HG03439 (cell line): ENCODE measurements at regions not wholly inside any gene's neighbourhood (a gene's known extent, or its start where the extent isn't known, plus 50 kb on each side); places are given as distances from the start of the nearest gene placed in this dataset.

Experiments used
- ATAC-seq: cut with Tn5 transposase; IDR thresholded peaks from one replicate; pipeline ENCODE4 v1.9.1; 2021; ENCODE audit warnings: mild to moderate bottlenecking, moderate library complexity; ENCODE audit not compliant: unreplicated experiment

DNA sequence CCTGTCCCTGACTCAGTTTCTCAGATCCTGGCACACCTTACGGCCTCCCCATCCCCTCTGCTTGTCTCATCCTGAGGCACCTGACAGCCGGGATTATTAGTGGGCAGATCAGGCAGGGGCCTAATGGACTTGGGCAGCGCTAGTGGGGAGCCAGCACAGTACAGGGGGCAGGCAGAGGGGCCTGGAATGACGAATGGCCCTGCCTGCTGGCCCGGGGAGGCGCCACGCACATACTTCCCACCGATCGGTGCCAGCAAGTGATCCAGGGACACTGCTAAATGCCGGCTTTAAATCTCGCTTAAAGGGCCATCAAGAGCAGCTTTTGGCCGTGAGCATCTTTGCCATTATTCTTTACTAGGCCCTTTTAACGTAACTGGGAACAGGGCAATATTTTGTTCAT lies 188.4 kb downstream of the DHX35 start:
- ATAC-seq = no peak

DNA sequence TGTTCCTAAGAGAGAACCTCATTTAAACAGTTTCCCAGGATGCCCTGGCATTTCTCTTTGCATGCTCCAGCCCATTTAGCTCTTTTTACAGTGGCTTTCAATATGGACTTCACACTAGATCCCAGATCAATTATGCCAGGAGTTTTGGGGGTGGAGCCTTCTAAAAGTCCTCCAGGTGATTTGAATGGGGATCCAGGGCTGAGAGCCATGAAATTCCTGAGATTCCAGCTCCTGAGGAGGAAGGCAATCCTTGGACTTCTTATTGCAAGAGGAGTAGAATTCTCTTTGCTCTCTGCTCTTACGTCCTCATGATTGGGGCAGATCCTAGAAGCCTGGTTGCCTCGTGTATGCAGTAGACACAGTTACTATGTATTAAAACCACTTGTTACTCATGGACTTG lies 184.2 kb downstream of the DHX35 start:
- no peak for ATAC-seq

DNA sequence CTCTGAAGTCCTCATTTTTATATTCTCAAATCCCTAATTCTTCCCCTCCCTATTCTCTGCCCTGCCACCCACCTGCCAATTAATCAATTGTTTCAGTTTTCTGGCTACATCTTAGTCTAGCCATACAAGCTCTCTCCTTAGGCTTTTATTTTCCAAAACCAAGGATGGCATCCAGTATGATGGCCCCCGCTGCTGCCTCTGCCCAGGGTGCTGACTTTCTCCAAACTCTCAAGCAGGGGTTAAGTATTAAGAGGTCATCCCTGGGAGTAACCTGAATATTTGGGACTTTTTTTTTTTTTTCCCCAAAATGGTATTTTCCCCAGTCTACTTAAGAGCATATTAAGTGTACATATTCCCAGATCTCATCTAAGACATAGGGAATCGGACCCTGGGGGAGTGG lies 183.8 kb downstream of the DHX35 start:
- ATAC-seq = no peak

DNA sequence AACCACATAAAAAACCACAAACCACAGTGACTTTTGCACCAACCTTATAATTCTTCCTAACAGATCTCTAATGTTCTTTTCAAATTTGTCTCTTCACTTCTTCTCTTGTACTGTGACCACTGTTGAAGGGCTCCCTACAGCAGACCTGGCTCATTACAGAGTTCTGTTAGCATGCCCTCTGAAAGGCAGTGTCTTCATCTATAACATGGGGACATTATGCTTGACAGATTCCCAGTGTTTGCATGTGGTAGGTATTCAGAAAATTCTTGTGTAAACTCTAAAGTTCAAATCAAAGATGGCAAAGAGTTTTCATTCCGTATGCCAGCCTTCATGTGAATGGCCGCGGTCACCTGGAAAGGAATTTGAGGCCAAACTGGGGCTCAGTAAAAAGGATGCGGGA lies 182.6 kb downstream of the DHX35 start:
- ATAC-seq = no peak

DNA sequence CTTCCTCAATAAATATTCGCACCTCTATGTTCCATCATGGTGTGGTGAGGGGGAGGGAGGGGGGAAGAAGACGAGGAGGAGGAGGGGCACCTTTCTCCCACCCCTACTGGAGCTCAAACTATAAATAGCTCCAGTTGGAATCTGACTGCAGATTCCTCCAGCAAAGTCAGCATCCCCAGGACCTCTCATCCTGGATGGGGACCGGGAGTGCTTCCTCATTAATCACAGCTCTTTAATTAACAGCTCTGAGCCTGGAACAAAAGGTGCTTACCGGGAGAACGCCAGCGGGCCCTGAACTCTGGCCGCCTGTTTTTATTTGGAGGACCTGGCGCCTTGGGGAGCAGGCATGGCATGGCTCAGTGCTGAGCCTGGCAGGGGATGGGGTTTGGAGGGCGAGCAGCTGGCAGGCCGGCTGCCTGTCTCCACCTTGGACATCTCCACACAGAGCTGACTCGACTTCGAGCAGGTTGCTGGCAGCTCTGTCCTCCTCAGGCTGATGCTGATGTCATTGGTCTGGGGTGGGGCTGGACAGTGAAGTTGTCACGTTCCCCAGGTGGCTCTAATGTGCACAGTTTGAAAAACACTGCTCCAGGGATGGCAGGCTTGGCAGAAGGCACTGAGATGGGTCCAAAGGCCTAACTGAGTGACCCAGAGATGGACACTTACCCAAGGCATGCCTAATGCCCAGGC lies 180.4 kb downstream of the DHX35 start:
- ATAC-seq = no peak

DNA sequence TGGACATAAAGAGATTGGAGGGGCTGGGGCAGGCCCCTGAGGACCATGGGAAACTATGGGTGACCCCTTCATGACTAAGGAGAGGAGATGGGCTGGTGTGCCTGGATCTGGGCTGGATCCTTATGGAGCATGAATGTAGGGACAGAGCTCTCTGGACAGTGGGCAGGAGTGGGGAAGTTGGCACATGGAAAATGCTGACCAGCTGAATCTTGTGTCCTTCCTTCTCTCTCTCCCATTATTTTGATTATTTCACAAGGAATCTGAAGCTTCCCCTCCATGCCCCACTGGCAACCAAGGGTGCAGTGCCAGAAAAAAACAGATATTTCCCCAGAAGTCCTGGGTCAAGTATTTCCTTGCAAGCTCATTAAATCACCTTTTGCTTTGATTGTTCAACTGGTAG lies 175.2 kb downstream of the DHX35 start:
- ATAC-seq = no peak

DNA sequence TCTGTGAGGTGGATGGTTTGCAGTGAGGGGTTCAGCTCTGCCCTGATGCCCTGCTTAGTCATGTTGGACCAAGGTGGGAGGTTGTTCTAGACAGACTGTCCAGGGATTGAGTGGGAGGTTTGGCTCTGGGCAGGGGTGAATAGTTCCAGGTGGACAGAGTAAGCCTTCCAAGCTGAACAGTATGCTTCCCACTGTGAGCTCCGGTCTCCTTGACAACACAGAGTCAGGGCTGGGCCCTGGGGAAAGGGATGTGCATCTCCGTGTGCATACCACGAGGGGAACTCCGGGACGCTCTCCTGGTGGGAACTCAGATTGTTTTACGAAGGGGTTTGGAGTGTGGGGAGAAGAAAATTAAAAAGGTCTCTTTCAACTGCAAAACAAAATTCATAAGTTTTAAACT lies 174.7 kb downstream of the DHX35 start:
- no peak for ATAC-seq

DNA sequence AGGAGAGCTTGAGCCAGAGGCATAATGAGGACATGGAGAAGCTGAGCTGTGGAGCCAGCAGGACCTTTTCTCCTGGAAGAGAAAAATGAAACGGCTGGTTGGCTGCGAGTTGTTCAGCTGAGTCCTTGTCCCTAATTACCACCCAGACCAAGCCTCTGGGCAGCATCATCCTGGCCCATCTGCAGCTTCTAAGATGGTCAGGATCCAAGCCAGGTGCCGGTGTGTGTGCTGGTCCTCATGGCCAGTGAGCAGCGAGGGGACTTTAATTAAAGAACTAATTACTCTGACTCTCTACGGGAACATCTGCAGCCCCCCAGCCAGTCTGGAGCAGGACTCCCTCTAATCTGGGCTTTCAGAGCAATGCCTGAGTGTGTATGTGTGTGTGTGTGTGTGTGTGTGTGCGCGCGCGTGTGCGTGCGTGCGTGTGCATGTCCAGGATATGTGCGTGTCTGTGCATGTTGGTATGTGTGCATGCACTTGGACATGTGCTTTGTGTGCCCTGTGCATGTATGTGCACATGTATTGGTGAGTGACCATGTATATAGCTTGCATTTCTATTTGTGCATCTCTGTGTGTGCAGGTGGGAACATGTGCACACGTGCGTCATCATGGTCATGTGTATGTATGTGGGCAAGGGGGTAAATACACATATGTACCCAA lies 173.9 kb downstream of the DHX35 start:
- ATAC-seq = no peak

DNA sequence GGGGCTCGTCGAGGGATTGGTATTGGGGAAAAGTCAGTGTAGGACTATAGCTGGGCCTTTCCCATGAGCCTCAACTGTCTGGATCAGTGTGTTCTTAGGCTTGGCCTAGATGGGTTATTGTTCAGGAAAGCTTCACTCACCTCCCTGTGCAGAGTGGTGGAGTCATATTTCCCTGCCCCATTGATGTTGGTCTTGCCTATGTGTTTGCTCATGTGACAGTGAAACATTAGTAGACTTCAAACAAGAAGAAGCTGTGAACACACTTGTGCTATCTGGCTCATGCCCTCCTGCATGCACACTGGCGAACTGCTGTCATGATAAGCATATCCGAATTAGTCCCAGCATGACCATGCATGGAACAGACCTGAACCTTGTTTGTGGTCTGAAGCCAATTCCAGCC lies 171.1 kb downstream of the DHX35 start:
- no peak for ATAC-seq

DNA sequence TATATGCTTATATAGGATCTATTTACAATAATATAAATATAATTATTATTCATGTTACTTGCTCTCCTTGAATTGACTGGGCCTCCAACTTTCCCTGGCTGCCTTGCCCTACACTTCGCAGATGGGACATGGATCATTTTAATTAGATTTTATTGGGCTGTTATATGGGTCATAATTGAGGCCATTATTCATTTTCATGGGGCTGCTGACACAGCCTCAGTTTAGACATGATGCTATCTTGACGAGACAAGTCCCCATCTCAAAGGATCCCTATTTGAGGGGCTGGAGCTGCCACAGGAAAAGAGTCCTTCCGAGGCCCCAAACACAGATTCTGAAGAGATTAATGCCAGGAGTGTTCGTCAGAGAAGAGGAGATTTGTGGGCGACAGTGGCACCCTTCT lies 170.4 kb downstream of the DHX35 start:
- no peak for ATAC-seq

DNA sequence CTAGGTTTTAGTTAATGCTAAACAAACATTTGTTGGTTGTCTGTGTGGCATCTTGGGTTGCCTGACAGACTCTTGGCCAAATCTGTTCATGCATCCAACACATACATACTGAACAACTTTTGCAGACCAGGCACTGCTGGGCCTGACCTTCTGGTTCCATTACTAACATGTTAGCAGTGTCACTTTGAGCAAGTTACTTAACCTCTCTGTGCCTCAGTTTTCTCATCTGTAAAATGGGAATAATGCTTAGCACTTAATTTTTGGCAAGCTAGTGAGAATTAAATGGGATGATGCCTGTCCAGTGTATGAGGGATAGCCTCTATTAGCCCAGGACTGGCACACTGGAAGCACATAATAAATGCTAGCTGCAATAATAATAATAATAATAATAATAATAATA lies 169.9 kb downstream of the DHX35 start:
- ATAC-seq = no peak

DNA sequence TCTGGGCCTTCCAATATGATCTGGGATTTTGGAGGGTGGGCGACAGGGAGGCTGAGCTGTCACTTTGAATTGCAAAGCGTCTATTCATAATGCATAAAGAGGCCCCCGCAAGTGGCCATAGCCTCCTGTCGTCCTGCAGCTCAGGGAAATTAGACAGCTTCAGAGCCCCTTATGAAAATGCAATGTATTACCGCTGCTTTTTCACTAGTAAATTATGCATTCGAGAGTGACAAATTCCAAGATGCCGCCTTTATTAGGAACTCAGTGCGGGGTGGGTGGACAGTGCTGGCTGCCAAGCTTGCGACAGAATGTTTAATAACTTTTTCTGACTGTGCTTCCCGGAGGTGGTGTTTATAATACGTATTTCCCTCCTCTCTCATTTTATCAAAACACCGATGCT lies 168.5 kb downstream of the DHX35 start:
- ATAC-seq = no peak

DNA sequence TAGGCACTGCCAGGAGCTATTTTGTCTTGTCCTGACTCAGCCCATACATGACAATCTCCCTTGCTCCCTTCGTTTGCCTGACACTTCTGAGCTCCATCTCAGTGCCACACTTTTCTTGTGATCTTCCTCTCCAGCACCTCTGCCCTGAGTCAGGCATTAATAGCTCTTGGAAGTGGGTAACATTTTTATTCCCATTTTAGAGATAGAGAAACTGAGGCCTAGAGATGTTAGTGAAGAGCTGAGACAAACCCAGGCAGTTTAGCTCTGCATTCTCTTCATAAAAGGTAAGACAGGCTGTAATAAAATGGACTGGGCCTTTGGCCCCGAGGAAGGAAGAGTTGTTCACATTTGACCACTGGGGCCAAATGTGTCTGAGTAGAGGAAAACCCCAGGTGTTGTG lies 167.4 kb downstream of the DHX35 start:
- no peak for ATAC-seq

DNA sequence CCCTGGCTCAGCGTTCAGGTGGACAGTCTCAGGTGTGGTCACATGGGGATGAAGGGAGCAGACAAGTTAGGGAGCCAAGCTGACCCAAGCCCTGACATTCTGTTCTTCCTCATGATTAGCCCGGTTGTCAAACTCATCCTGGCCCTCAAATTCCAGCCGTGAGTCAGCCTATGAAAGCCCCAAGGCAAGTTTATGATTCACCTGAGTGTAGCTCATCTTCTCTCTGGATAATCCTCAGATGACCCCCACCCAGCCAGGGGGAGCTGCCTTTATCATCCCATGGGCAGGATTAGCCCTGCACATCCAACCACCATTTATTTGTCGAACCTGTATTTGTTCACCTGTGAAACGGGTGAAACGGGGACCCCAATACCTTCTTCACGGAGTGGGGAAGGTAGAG lies 161.9 kb downstream of the DHX35 start:
- no peak for ATAC-seq

DNA sequence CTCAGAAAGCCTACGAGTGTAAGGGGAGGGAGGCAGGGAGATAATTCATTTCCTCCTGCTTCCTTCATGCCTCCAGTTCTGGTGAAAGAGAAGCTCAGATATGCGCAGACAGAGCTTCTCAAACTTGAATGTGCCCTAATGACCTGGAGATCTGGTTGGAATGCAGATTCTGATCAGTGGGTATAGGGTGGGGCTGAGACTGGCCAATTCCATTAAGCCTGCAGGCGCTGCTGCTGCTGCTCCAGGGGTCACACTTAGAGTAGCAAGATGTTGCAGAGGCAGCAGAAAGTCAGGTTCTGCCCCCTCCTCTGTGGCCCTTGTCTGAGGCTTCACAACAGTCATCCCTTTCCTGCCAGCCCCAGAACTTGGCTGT lies 161.0 kb downstream of the DHX35 start:
- no peak for ATAC-seq

DNA sequence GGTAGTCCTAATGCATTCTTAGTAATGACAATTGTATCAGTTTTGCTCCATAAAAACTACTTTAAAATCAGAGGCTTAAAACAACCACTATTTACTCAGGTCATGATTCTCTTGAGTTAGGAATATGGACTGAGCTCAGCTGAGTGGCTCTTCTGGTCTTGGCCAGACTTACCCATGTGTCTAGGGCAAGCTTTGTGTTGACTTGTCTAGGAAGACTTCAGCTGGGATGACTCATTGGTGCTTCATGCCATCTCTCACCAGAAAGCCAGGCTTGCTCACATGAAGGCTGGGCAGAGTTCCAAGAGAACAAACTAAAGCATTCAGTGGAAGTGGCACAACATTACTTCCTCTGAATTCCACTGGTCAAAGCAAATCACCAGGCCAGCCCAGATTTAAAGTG lies 155.3 kb downstream of the DHX35 start:
- no peak for ATAC-seq

DNA sequence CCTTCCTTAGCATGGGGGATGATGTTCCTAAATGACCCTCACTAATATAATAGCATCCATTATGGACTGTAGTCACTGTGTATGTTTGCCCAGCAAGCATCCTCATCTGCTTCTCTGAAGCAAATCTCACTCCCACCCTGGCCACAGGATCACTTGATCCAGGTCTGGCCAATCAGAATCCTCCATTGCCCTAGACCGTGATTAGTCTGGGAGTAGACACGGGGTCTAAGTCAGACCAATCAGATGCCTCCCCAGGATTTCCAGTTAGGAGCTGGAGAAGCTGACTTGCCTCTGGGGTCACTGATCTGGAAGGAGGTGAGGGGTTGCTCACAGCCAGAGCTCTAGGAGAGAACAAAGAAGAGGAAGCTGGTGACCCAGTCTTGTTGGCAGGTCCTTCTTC lies 153.9 kb downstream of the DHX35 start:
- ATAC-seq = no peak

DNA sequence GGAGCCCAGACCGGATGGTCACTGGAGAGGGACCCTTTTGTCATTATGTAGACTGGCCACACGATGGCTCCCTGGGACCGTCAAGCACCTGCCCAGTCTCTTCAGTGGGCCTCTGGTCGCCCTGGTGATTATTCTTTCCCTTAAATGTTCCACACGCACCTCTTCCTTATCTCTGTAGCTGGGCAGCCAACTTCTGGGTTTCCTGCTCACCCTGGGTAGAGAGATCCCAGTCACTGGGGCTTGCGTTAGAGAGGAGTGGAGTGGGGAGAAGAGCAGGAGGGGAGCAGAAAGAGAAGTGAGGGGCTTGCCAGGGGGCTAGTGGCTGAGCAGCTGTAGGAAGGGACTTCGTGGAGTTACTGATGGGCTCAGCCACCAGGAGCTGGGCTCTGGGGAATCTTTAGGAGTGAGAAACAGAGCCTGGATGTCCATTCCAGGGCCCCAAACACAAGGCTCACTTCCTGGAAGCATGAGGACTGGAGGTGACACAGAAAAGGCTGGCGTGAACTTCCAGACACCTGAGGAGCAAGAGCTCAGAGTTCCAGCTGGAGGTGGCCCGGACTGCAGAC lies 150.1 kb downstream of the DHX35 start:
- peak; percentile 51 for ATAC-seq

DNA sequence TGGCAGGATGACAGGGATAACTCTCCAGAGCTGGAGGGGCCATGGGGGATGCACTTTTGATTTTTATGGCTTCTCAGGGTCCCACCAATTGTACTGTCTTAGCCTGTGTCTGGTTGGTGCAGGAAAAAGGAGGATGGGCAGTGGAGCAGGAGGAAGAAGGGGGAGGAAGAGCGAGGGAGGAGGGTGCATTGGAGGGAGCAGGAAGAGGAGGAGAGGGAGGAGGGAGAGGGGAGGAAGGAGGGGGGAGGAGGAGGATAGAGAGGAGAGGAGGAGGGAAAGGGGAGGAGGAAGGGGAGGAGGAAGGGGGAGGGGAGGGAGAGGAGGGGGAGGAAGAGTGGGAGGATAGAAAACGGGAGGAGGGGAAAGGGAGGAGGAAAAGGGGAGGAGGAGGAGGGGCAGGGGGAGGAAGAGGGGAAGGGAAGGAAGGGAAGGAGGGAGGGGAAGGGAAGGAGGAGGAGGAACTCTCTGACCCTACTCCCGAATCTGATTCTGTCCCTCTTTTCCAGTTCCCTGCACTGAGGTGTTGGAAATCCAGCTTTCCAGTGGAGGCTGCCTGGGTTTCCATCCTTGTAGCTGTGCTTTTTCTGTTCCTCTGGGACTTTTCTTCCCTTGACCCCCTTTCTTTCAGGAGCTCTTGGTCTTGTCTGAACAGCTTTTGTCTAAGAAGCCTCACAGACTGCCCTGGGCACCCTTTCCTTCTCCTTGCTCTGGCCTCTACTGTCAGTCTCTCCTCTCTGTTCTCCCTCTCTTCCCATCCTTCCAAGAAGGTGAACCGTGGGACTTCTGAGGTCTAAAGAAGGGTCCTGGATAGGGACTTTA lies 149.4 kb downstream of the DHX35 start:
- ATAC-seq = no peak

DNA sequence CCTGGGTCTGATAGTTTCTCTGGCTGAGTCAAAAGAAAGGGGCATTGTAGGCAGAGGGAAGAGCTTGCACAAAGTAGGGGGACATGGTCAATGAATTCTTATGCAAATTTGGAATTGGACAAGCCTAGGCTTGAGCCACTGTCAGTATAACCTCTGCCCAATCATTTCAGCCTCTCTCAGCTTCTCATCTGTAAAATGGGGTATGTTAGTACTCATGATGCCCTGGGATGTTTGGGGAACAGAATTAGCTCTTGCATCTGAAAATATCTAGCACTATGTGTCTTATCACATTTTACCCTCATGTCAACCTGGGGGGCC lies 148.6 kb downstream of the DHX35 start:
- no peak for ATAC-seq

DNA sequence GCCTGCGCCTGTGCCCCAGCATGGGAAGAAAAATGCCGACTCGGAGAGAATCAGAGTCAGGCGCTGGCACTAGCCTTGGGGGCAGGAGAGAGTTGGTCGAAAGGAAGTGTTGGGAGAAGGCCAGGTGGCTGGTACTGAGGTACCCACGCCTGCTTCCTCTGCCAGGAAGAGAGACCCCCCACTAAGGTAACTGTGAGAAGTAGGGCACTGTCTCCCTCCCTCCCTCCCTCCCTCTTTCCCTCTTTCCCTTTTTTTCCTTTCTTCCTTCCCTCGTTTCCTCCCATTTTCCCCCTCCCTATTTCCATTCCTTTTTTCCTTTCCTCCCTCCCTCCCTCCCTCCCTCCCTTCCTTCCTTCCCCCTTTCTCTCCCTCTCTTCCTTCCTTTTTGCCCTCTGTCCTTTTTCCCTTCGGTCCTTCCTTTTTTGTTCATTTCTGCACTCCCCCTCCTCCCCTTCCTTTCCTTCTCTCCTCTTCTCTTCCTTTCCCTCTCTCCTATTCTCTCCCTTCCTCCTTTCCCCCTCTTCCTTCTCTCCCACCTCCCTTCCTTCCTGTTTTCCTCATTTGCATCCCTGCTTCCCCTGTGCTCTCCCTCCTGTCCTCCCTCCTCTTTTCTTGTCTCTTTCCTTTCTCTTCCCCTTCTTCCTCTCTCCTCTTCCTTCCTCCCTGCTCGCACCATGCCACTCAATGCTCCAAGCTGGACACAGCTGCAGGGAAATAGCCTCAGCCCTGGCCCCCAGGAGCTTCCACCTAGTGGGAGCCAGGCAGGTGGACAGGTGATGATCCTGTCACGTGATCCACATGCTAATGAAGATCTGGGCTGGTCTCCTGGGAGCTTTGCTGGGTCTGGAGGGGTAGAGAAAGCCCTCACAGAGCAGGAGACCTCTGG lies 148.0 kb downstream of the DHX35 start:
- ATAC-seq = no peak
